ENCODE measurements at regions not wholly inside any gene's neighbourhood (a gene's known extent, or its start where the extent isn't known, plus 50 kb on each side); places are given as distances from the start of the nearest gene placed in this dataset.
"Not testable (repeated sequence)": the region's sequence is repeated elsewhere in the genome, so short reads cannot be mapped to it uniquely, and the experiment has no call there.

DNA sequence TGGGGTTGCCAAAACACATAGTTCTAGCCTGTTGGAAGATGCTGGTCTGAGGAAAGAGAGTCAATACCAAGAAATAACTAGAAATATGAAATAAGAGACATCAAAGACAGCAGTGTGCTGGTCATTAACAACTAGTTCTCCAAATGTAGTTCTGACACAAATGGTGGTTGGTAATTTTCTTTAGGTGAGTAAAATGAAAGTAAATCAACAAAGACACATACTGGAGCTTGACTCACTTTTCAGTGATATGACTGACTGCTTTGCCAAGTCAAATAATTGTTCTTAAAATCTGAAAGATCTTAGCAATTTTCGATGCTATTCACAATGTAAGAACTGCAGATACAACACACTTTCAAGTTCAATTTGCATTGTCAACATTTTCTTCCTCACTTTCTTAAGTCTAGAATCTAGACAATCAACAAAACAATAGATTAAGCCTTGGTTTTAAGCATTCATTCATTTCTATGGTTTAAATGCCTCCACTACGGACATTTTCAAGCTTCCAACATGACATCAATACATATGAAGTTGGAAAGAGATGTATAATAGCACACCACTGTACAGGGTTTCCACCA is 166.8 kb upstream of the MAP3K1 start:
- Mint-ChIP-seq H3K36me3 (ENCODE audit: insufficient read depth) (no peaks in the 10 kb centered on the region), H3K9me3 (no peaks in the 10 kb centered on the region), H3K27me3 (ENCODE audit: low read depth) (no peaks in the 10 kb centered on the region), H3K4me1 (ENCODE audit: low read depth) (peaks cover 40% of the 10 kb centered on the region), H3K4me3 (no peak overlapping the region)
- ATAC-seq (peak; percentile 35 to 60), DNase-seq (no peak)

DNA sequence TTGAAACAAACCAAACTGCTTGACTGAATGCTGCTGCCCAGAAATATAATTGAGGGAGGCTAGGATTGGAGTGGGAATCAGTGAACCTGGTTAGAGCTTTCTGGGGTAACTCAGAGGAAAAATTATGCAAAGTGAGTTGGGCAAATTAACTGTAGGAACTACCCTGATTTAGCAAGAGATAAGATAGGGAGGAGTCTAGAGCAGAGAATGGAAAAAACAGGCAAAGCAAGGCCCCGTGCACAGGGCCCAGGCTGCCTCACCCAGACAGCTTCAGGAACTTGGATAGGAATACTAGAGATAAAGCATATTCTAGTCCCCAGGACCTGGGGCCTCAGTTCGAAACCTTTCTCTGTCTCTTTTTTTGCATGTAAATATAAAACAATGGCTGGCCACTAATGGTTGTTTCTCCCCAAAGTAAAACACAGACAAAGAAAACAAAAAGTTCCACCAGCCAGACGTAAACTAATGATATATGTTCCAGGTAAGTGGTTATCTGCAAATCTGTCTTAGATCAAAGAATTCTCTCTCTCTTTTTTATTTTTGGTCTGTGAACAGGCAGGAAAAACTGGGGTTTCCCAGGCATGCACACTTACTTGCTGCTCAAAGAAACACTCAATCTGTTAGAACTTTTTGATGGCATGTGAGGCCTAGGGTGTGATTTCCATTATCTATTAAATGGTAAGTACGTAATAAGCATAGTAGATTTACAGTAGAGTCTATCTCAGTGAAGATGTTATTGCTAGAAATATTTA is 168.1 kb upstream of the MAP3K1 start:
- ATAC-seq = no peak
- H3K4me3 Mint-ChIP-seq = no peak overlapping the region
- H3K9me3 Mint-ChIP-seq = no peaks in the 10 kb centered on the region
- no peaks in the 10 kb centered on the region for H3K27me3 Mint-ChIP-seq (ENCODE audit: low read depth)
- H3K36me3 Mint-ChIP-seq (ENCODE audit: insufficient read depth) = no peaks in the 10 kb centered on the region
- peaks cover 40% of the 10 kb centered on the region for H3K4me1 Mint-ChIP-seq (ENCODE audit: low read depth)
- DNase-seq = no peak

DNA sequence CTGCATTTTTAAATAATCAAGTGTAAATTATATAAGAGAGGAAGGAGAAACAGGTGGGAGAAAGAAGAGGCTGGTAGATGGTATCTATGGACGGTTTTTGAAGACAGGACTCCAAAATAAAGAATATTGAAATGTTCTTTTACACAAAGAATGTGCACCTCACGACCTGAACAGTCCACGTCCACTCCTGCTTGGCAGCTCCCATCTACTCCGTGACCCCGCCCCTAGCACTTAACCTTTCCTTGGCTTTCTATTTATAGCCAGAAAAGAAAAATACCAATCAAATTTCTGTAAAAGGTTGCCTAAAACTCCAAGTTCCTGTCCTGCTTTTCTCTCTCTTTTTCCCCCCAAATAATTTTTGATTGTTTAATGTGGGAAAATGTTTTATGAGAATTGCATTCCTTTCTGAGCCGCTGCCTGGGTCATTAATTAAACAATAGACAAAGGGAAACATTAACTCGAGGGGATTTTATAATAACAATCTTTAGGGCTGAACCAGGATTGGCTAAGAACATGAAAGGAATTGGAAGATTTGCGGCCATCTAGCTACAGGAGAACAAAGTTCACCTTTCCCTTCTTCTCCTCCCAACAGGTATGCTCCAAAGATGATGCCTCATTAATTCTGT is 173.6 kb upstream of the MAP3K1 start:
- no peak for DNase-seq
- Mint-ChIP-seq H3K36me3 (ENCODE audit: insufficient read depth) (no peaks in the 10 kb centered on the region), H3K9me3 (no peaks in the 10 kb centered on the region), H3K27me3 (ENCODE audit: low read depth) (no peaks in the 10 kb centered on the region), H3K4me3 (no peak overlapping the region), H3K4me1 (ENCODE audit: low read depth) (peaks cover 42% of the 10 kb centered on the region)
- no peak for ATAC-seq

GRCh38 chr5:56640763-56641406 is 174.5 kb upstream of the MAP3K1 start:
- Mint-ChIP-seq H3K36me3 (ENCODE audit: insufficient read depth) (no peaks in the 10 kb centered on the region), H3K27me3 (ENCODE audit: low read depth) (no peaks in the 10 kb centered on the region), H3K4me1 (ENCODE audit: low read depth) (peaks cover 43% of the 10 kb centered on the region), H3K9me3 (no peaks in the 10 kb centered on the region), H3K4me3 (no peak overlapping the region)
- DNase-seq = no peak
- no peak for ATAC-seq

DNA sequence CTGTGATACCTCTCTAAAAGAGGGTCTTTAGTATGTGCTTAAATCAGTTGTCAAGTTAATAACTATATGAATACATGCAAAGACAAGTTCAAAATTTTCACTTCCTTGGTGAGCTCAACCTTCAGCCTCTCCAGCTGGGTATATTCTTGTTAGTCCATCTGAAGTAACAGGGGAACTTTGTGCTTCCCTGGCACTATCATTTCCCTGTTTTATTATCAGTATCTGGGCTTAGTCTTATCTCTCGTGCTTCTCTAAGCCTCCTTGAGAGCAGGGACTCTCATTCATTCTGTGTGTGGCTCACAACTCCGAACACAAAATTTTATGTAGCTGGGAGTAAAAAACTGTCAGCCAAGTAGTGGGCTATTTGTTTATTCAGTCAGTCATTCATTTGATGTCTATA is 175.9 kb upstream of the MAP3K1 start:
- ATAC-seq (no peak), DNase-seq (no peak)
- H3K4me1 Mint-ChIP-seq (ENCODE audit: low read depth) = peaks cover 38% of the 10 kb centered on the region
- H3K4me3 Mint-ChIP-seq = no peak overlapping the region
- H3K36me3 Mint-ChIP-seq (ENCODE audit: insufficient read depth) = no peaks in the 10 kb centered on the region
- H3K27me3 Mint-ChIP-seq (ENCODE audit: low read depth) = no peaks in the 10 kb centered on the region
- H3K9me3 Mint-ChIP-seq = no peaks in the 10 kb centered on the region

GRCh38 chr5:56638768-56639238 is 176.5 kb upstream of the MAP3K1 start:
- peak; percentile 7 for DNase-seq
- peak in 1 of 2 donors; percentile 81 for ATAC-seq

DNA sequence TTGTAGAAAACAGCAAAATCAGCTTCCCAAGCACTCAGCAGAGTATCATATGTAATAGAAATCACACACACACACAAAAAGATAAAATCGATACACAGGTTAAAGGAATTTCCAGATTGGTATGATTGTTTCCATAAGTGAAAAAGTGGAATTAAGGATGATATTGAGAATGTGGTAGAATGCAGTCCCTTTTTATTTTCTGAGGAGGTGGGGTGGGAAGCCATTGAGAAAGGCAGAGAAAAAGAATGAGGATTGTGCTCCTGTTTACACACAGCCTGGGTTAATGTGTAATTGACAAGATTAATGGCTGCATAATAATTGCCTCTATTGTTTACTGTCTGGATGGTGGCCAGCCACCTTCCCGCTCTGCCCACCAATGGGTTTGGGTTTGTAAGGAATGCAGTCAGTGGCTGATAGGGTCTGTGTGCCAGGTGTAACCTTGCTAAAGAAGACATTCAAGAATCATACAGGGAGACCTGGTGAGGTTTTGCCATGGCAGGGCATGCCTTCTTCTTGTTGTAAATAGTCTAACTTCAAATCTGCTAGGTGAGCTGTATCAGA is 177.2 kb upstream of the MAP3K1 start:
- H3K36me3 Mint-ChIP-seq (ENCODE audit: insufficient read depth) = no peaks in the 10 kb centered on the region
- DNase-seq = no peak
- H3K4me3 Mint-ChIP-seq = no peak overlapping the region
- H3K9me3 Mint-ChIP-seq = no peaks in the 10 kb centered on the region
- H3K4me1 Mint-ChIP-seq (ENCODE audit: low read depth) = peaks cover 37% of the 10 kb centered on the region
- ATAC-seq = no peak
- H3K27me3 Mint-ChIP-seq (ENCODE audit: low read depth) = no peaks in the 10 kb centered on the region

More at GRCh38 chr5:56638768-56639238, 176.5 kb upstream of the MAP3K1 start:
- Mint-ChIP-seq H3K4me1 (ENCODE audit: low read depth) (peaks cover 37% of the 10 kb centered on the region), H3K36me3 (ENCODE audit: insufficient read depth) (no peaks in the 10 kb centered on the region), H3K27me3 (ENCODE audit: low read depth) (no peaks in the 10 kb centered on the region), H3K9me3 (no peaks in the 10 kb centered on the region), H3K4me3 (no peak overlapping the region)

- Mint-ChIP-seq H3K4me1 (ENCODE audit: low read depth) (peaks cover 37% of the 10 kb centered on the region), H3K36me3 (ENCODE audit: insufficient read depth) (no peaks in the 10 kb centered on the region), H3K4me3 (no peak overlapping the region), H3K27me3 (ENCODE audit: low read depth) (no peaks in the 10 kb centered on the region), H3K9me3 (no peaks in the 10 kb centered on the region)
- no peak for ATAC-seq
- no peak for DNase-seq
Observed at GRCh38 chr5:56637321-56637920, 177.9 kb upstream of the MAP3K1 start.

DNA sequence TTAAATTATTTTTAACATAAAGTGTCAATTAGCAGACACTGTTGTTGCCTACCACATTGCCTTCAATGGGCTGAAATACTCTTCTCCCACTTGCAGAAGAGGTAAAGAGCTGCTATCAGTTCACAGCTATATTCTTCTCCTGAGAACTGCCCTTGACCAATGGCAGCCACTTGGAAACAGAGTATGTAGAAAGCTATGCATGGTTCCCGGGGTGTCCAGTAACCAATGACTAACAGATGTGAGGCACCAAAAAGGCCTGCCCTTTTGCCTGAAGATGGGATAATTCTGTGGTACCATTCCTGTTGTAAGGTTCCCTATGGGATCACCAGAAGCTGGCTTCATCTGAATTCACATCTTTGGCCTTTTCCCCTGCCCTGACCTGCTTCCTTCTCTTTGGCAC is 181.4 kb upstream of the MAP3K1 start:
- H3K36me3 Mint-ChIP-seq (ENCODE audit: insufficient read depth) = no peaks in the 10 kb centered on the region
- H3K9me3 Mint-ChIP-seq = no peaks in the 10 kb centered on the region
- no peak overlapping the region for H3K4me3 Mint-ChIP-seq
- peaks cover 19% of the 10 kb centered on the region for H3K4me1 Mint-ChIP-seq (ENCODE audit: low read depth)
- no peaks in the 10 kb centered on the region for H3K27me3 Mint-ChIP-seq (ENCODE audit: low read depth)
- no peak for DNase-seq
- no peak for ATAC-seq

DNA sequence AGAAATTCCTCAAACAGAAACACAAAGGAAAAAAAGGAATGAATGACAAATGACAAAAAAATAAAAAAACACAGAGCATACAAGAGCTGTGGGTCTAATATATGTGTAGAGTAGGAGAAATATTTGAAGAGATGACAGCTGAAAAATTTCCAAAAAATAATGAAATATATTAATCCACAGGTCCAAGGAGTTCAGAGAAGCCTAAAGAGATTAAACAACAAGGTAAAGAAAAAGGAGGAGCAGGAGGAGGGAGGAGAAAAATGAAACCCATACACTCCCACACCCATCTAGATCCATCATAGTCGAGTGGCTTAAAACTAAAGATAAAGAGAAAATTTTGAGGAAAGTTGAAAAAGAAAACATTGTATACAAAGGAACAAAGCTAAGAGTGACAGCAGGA is 182.4 kb upstream of the MAP3K1 start:
- H3K4me1 Mint-ChIP-seq (ENCODE audit: low read depth) = peaks cover 9% of the 10 kb centered on the region
- H3K4me3 Mint-ChIP-seq = no peak overlapping the region

GRCh38 chr5:56632199-56632598 is 183.2 kb upstream of the MAP3K1 start:
- H3K9me3 Mint-ChIP-seq = peaks cover 8% of the 10 kb centered on the region
- no peaks in the 10 kb centered on the region for H3K27me3 Mint-ChIP-seq (ENCODE audit: low read depth)
- H3K36me3 Mint-ChIP-seq (ENCODE audit: insufficient read depth) = peaks cover 4% of the 10 kb centered on the region
- H3K4me1 Mint-ChIP-seq (ENCODE audit: low read depth) = peaks cover 2% of the 10 kb centered on the region
- no peak for ATAC-seq
- no peak overlapping the region for H3K4me3 Mint-ChIP-seq
- DNase-seq = no peak

More for the DNA sequence above, 182.4 kb upstream of the MAP3K1 start:
- peaks cover 5% of the 10 kb centered on the region for H3K9me3 Mint-ChIP-seq
- DNase-seq (no peak), ATAC-seq (no peak)
- peaks cover 2% of the 10 kb centered on the region for H3K36me3 Mint-ChIP-seq (ENCODE audit: insufficient read depth)
- H3K27me3 Mint-ChIP-seq (ENCODE audit: low read depth) = no peaks in the 10 kb centered on the region

GRCh38 chr5:56631719-56632118 is 183.6 kb upstream of the MAP3K1 start:
- H3K36me3 Mint-ChIP-seq (ENCODE audit: insufficient read depth) = peaks cover 4% of the 10 kb centered on the region
- peaks cover 2% of the 10 kb centered on the region for H3K4me1 Mint-ChIP-seq (ENCODE audit: low read depth)
- H3K27me3 Mint-ChIP-seq (ENCODE audit: low read depth) = no peaks in the 10 kb centered on the region
- ATAC-seq (no peak), DNase-seq (no peak)
- H3K4me3 Mint-ChIP-seq = no peak overlapping the region
- H3K9me3 Mint-ChIP-seq = peaks cover 10% of the 10 kb centered on the region

GRCh38 chr5:56628616-56629015 is 186.7 kb upstream of the MAP3K1 start:
- not testable (repeated sequence) for ATAC-seq; H3K4me3 Mint-ChIP-seq; DNase-seq; H3K27me3 Mint-ChIP-seq (ENCODE audit: low read depth); H3K4me1 Mint-ChIP-seq (ENCODE audit: low read depth); H3K36me3 Mint-ChIP-seq (ENCODE audit: insufficient read depth)
- H3K9me3 Mint-ChIP-seq = peaks cover 14% of the 10 kb centered on the region

- no peak for ATAC-seq
- Mint-ChIP-seq H3K4me3 (no peak overlapping the region), H3K9me3 (peaks cover 23% of the 10 kb centered on the region), H3K36me3 (ENCODE audit: insufficient read depth) (peaks cover 6% of the 10 kb centered on the region), H3K27me3 (ENCODE audit: low read depth) (no peaks in the 10 kb centered on the region), H3K4me1 (ENCODE audit: low read depth) (peaks cover 3% of the 10 kb centered on the region)
- no peak for DNase-seq
Observed at GRCh38 chr5:56625541-56625940, 189.8 kb upstream of the MAP3K1 start.

Data from activated T-cell treated with anti-CD3 and anti-CD28 coated beads, Interleukin-2, amount 50 U/mL, for 4 hours (primary cell).